Endothelial cell of umbilical vein (primary cell): ENCODE measurements at regions not wholly inside any gene's neighbourhood (a gene's known extent, or its start where the extent isn't known, plus 50 kb on each side); places are given as distances from the start of the nearest gene placed in this dataset. TPM values are rescaled to one million over a fixed set of nuclear protein-coding genes. Genes with fewer than 3 reads are reported as not detected.

Experiments used
- microRNA-seq: library from miRNA; unstranded; fragments of <30 nt; microRNA quantifications from one replicate; pipeline ENCODE4 v1.2.0, GENCODE V29; 2021; ENCODE audit warnings: borderline number of aligned reads, borderline replicate concordance
- small RNA-seq: library from RNA; depleted of rRNA; stranded (forward); fragments of <200 nt; gene quantifications from one replicate; pipeline ENCODE3, GENCODE V24; 2012; ENCODE audit warnings: low replicate concordance, low read depth; ENCODE audit not compliant: insufficient read depth, insufficient read length

Small RNA genes in the stretch of these regions (microRNA-seq; reads per million reads assigned to microRNA genes)
- not detected for gene MIR3683

Small RNA genes in the stretch of these regions (small RNA-seq; reads per million reads assigned to genes)
- not detected for gene AC079804.2
- not detected for gene MIR3683
- not detected for gene RF00019
